PFSK-1 (cell line): ENCODE measurements at regions not wholly inside any gene's neighbourhood (a gene's known extent, or its start where the extent isn't known, plus 50 kb on each side); places are given as distances from the start of the nearest gene placed in this dataset.

Experiments
- FOXP2 ChIP-seq: optimal IDR thresholded peaks from 2 replicates; pipeline ENCODE3; 2011; ENCODE audit warnings: borderline replicate concordance, control low read depth, inconsistent platforms; ENCODE audit not compliant: insufficient read depth; ENCODE audit errors: extremely low read length, extremely low read depth
- POLR2AphosphoS5 ChIP-seq: IDR thresholded peaks from 2 replicates; pipeline ENCODE4 v1.6.1; 2012; ENCODE audit warnings: low read depth, mild to moderate bottlenecking, control low read depth, low read length, moderate library complexity
- REST ChIP-seq, 2 experiments: IDR thresholded peaks; 2 replicates each; pipeline versions ENCODE4 v1.6.1 to v1.8.0; 2011 to 2012; ENCODE audit warnings: low read depth in 2 of 2, low read length in 2 of 2, control low read depth in 1 of 2, inconsistent platforms in 1 of 2, mild to moderate bottlenecking in 1 of 2, moderate library complexity in 1 of 2; ENCODE audit not compliant: insufficient read depth in 1 of 2
- SIN3A ChIP-seq: IDR thresholded peaks from 2 replicates; pipeline ENCODE4 v1.6.1; 2012; ENCODE audit warnings: mild to moderate bottlenecking, low read length, moderate library complexity, borderline replicate concordance; ENCODE audit not compliant: insufficient read depth
- TAF1 ChIP-seq: IDR thresholded peaks from 2 replicates; pipeline ENCODE4 v1.6.1; 2012; ENCODE audit warnings: low read length, control low read depth, borderline replicate concordance; ENCODE audit not compliant: insufficient read depth

GRCh38 chr11:80441821-80442220 is 1001.0 kb upstream of the TENM4 start:
- TF ChIP-seq FOXP2 (no peak), REST (IDR thresholded peaks at IDR 0.05; ENCODE audit: insufficient read depth in 1 of 2, low read depth in 2 of 2, low read length in 2 of 2) (no peak), SIN3A (no peak), POLR2AphosphoS5 (no peak)

DNA sequence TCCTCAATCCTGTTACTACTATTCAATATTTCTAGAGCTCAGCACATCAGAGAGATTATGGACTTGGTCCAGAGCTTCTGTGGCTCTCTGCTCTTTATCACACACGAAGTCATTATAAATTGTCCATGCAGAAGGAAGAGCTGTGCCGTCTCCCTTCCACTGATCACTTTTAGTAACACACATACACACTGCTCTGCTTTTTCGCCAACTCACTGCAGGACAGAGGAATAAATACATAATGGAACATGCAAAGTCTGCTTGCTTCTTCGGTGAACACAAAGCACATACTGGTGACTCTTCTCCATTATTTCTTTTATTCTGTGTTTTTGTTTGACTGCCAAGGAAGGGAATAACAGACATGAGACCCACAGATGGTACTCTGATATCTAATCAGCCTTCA is 1000.0 kb upstream of the TENM4 start:
- no peak for TF ChIP-seq REST (IDR thresholded peaks at IDR 0.05; ENCODE audit: insufficient read depth in 1 of 2, low read depth in 2 of 2, low read length in 2 of 2)
- no peak for TF ChIP-seq FOXP2
- TF ChIP-seq SIN3A, result no peak
- no peak for TF ChIP-seq TAF1
- TF ChIP-seq POLR2AphosphoS5, result no peak

GRCh38 chr11:80436547-80436946 is 995.7 kb upstream of the TENM4 start:
- TF ChIP-seq FOXP2 (no peak), SIN3A (no peak), REST (IDR thresholded peaks at IDR 0.05; ENCODE audit: insufficient read depth in 1 of 2, low read depth in 2 of 2, low read length in 2 of 2) (no peak), POLR2AphosphoS5 (no peak)

DNA sequence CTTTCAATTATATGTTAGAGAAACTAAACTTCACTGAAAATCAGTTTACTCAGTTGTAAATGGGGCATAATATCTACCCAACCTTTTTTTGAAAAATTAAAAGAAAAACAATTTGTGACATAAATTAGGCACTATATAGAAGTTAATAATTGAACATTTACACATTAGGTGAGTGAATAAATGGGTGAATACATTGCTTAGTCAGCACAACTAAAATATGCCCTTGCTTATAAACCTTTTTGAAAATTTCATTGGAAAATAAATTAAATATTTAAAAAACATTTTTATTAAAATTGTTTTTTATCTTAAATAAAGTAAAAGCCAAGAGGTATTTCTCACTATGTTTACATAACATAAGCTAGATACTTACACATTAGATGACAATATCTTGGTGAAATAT is 994.5 kb upstream of the TENM4 start:
- no peak for TF ChIP-seq SIN3A
- TF ChIP-seq REST (IDR thresholded peaks at IDR 0.05; ENCODE audit: insufficient read depth in 1 of 2, low read depth in 2 of 2, low read length in 2 of 2), result no peak
- no peak for TF ChIP-seq TAF1
- no peak for TF ChIP-seq FOXP2
- no peak for TF ChIP-seq POLR2AphosphoS5

DNA sequence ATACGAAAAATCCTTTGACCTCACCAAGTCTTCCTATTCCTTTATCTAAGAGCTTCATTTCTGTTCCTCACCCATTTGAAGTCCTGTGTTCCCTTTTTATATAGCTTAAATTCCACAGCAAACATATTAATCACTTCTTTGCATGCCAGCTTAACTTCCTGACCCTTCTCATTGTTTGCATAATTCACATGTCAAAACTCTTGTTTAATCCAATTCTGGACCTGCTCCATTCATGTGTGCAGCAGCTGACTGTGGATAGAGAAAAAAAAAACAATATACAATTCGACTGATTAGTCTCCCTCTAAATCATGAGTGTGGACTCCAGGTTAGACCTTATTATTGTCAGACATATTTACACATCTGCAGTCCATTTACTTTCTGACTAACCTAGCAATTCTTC is 991.2 kb upstream of the TENM4 start:
- TF ChIP-seq TAF1 (no peak), FOXP2 (no peak), POLR2AphosphoS5 (no peak), REST (IDR thresholded peaks at IDR 0.05; ENCODE audit: insufficient read depth in 1 of 2, low read depth in 2 of 2, low read length in 2 of 2) (no peak), SIN3A (no peak)
